ENCODE measurements at regions not wholly inside any gene's neighbourhood (a gene's known extent, or its start where the extent isn't known, plus 50 kb on each side); places are given as distances from the start of the nearest gene placed in this dataset.

GRCh38 chr6:47145212-47145611 lies 103.1 kb upstream of the ADGRF1 start:
- no TSS peak for BruUV-seq (replicated peaks)
- CTCF ChIA-PET = no interaction called here
- H3K4me1 ChIP-seq (ENCODE audit: insufficient read depth, low read length, poor library complexity, severe bottlenecking) = peaks cover 37% of the 10 kb centered on the region
- H3K36me3 ChIP-seq (ENCODE audit: insufficient read depth, low read length, poor library complexity, severe bottlenecking) = no peaks in the 10 kb centered on the region
- intact Hi-C loops (cut with micrococcal nuclease; ENCODE audit: unreplicated experiment) = no loop called here
- H3K27me3 ChIP-seq (replicated peaks; ENCODE audit: insufficient read depth, low read depth, low read length, poor library complexity) = no peaks in the 10 kb centered on the region
- H3K27ac ChIP-seq (ENCODE audit: low read depth, low read length, poor library complexity, severe bottlenecking) = no peak overlapping the region
- TF ChIP-seq EZH2 (IDR thresholded peaks at IDR 0.05; ENCODE audit: borderline replicate concordance, low read depth, low read length, poor library complexity, severe bottlenecking) (no peak), CTCF (conservative IDR thresholded peaks at IDR 0.05; ENCODE audit: low read depth, low read length) (no peak)
- no peak for DNase-seq (ENCODE audit: low spot score)
- H3K9me3 ChIP-seq (ENCODE audit: low read depth, low read length, poor library complexity, severe bottlenecking) = peaks cover 8% of the 10 kb centered on the region
- POLR2A ChIA-PET (ENCODE audit: low non-redundant PET) = no interaction called here
- no peak overlapping the region for H3K4me3 ChIP-seq (ENCODE audit: low read depth, low read length, poor library complexity, severe bottlenecking)

- Histone ChIP-seq H3K9me3 (ENCODE audit: low read depth, low read length, poor library complexity, severe bottlenecking) (peaks cover 8% of the 10 kb centered on the region), H3K4me3 (ENCODE audit: low read depth, low read length, poor library complexity, severe bottlenecking) (no peak overlapping the region), H3K36me3 (ENCODE audit: insufficient read depth, low read length, poor library complexity, severe bottlenecking) (no peaks in the 10 kb centered on the region), H3K27me3 (replicated peaks; ENCODE audit: insufficient read depth, low read depth, low read length, poor library complexity) (no peaks in the 10 kb centered on the region), H3K4me1 (ENCODE audit: insufficient read depth, low read length, poor library complexity, severe bottlenecking) (peaks cover 38% of the 10 kb centered on the region), H3K27ac (ENCODE audit: low read depth, low read length, poor library complexity, severe bottlenecking) (no peak overlapping the region)
- DNase-seq (ENCODE audit: low spot score) = no peak
- no peak for TF ChIP-seq CTCF (conservative IDR thresholded peaks at IDR 0.05; ENCODE audit: low read depth, low read length)
- ChIA-PET CTCF (no interaction called here), POLR2A (ENCODE audit: low non-redundant PET) (no interaction called here)
- BruUV-seq (replicated peaks) = no TSS peak
- intact Hi-C loops (cut with micrococcal nuclease; ENCODE audit: unreplicated experiment) = no loop called here
Measured at GRCh38 chr6:47144306-47144705, 102.2 kb upstream of the ADGRF1 start.

GRCh38 chr6:47141963-47142362 lies 99.8 kb upstream of the ADGRF1 start:
- no TSS peak for BruUV-seq (replicated peaks)
- TF ChIP-seq CTCF (conservative IDR thresholded peaks at IDR 0.05; ENCODE audit: low read depth, low read length) = no peak
- TF ChIP-seq EZH2 (IDR thresholded peaks at IDR 0.05; ENCODE audit: borderline replicate concordance, low read depth, low read length, poor library complexity, severe bottlenecking) = no peak
- DNase-seq (ENCODE audit: low spot score) = no peak
- Histone ChIP-seq H3K27me3 (replicated peaks; ENCODE audit: insufficient read depth, low read depth, low read length, poor library complexity) (no peaks in the 10 kb centered on the region), H3K36me3 (ENCODE audit: insufficient read depth, low read length, poor library complexity, severe bottlenecking) (no peaks in the 10 kb centered on the region), H3K27ac (ENCODE audit: low read depth, low read length, poor library complexity, severe bottlenecking) (no peak overlapping the region), H3K4me1 (ENCODE audit: insufficient read depth, low read length, poor library complexity, severe bottlenecking) (peaks cover 43% of the 10 kb centered on the region), H3K4me3 (ENCODE audit: low read depth, low read length, poor library complexity, severe bottlenecking) (no peak overlapping the region), H3K9me3 (ENCODE audit: low read depth, low read length, poor library complexity, severe bottlenecking) (peaks cover 8% of the 10 kb centered on the region)
- ChIA-PET POLR2A (ENCODE audit: low non-redundant PET) (no interaction called here), CTCF (no interaction called here)
- intact Hi-C loops (cut with micrococcal nuclease; ENCODE audit: unreplicated experiment) = no loop called here

All from A673 (cell line).